ENCODE measurements at regions not wholly inside any gene's neighbourhood (a gene's known extent, or its start where the extent isn't known, plus 50 kb on each side); places are given as distances from the start of the nearest gene placed in this dataset.

- TF ChIP-seq CTCF (IDR thresholded peaks at IDR 0.05; ENCODE audit: low read length) = no peak
- TF ChIP-seq EZH2 (IDR thresholded peaks at IDR 0.05; ENCODE audit: borderline replicate concordance, low read length) = no peak
- Histone ChIP-seq H3K36me3 (ENCODE audit: insufficient read depth, low read length) (no peaks in the 10 kb centered on the region), H3K9me3 (ENCODE audit: low read length) (no peaks in the 10 kb centered on the region), H4K20me1 (ENCODE audit: insufficient read depth, low read length) (no peaks in the 10 kb centered on the region), H3K79me2 (ENCODE audit: insufficient read depth, low read length) (no peaks in the 10 kb centered on the region), H3K4me2 (ENCODE audit: low read length) (no peak overlapping the region), H3K4me3 (ENCODE audit: low read depth, low read length, poor library complexity, severe bottlenecking) (no peak overlapping the region), H3K27ac (ENCODE audit: low read depth, low read length, poor library complexity, severe bottlenecking) (no peak overlapping the region), H3K9me2 (ENCODE audit: low read depth, low read length) (no peaks in the 10 kb centered on the region), H2AFZ (ENCODE audit: low read length) (no peak overlapping the region), H3K27me3 (ENCODE audit: insufficient read depth, low read length) (no peaks in the 10 kb centered on the region), H3K4me1 (ENCODE audit: insufficient read depth, low read length, severe bottlenecking) (no peaks in the 10 kb centered on the region), H3F3A (ENCODE audit: insufficient read depth, low read length) (no peaks in the 10 kb centered on the region), H3K9ac (ENCODE audit: low read length) (no peak overlapping the region)
Observed at GRCh38 chr2:150001788-150002187, 414.2 kb upstream of the MMADHC start.

DNA sequence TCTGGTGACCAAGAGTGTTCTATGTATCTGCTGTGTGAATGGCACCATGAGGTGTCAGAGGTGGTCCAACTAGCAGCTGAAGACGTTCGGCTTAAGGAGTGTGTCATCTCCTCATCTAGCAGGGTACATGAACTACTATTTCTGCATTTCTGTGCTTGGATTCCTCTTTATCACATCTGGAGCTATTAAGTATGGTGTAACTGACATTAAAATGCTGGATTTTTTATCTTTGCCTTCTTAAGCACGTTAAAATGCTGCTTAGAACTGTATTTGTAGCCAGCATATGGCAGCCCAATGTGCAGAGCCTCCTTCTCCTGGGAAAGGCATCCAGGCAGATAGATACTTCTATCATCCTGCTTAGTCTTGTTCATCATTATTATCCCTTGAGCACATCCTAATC lies 409.3 kb upstream of the MMADHC start:
- H3K4me1 ChIP-seq (ENCODE audit: insufficient read depth, low read length, severe bottlenecking) = no peaks in the 10 kb centered on the region
- no peaks in the 10 kb centered on the region for H3K9me3 ChIP-seq (ENCODE audit: low read length)
- no peak overlapping the region for H2AFZ ChIP-seq (ENCODE audit: low read length)
- TF ChIP-seq CTCF (IDR thresholded peaks at IDR 0.05; ENCODE audit: low read length) = no peak
- TF ChIP-seq EZH2 (IDR thresholded peaks at IDR 0.05; ENCODE audit: borderline replicate concordance, low read length) = no peak
- H3K27ac ChIP-seq (ENCODE audit: low read depth, low read length, poor library complexity, severe bottlenecking) = no peak overlapping the region
- H3K4me3 ChIP-seq (ENCODE audit: low read depth, low read length, poor library complexity, severe bottlenecking) = no peak overlapping the region
- H3K79me2 ChIP-seq (ENCODE audit: insufficient read depth, low read length) = no peaks in the 10 kb centered on the region
- no peak overlapping the region for H3K4me2 ChIP-seq (ENCODE audit: low read length)
- no peaks in the 10 kb centered on the region for H4K20me1 ChIP-seq (ENCODE audit: insufficient read depth, low read length)
- no peaks in the 10 kb centered on the region for H3F3A ChIP-seq (ENCODE audit: insufficient read depth, low read length)
- no peaks in the 10 kb centered on the region for H3K27me3 ChIP-seq (ENCODE audit: insufficient read depth, low read length)
- no peaks in the 10 kb centered on the region for H3K9me2 ChIP-seq (ENCODE audit: low read depth, low read length)
- H3K36me3 ChIP-seq (ENCODE audit: insufficient read depth, low read length) = no peaks in the 10 kb centered on the region
- no peak overlapping the region for H3K9ac ChIP-seq (ENCODE audit: low read length)

- TF ChIP-seq EZH2 (IDR thresholded peaks at IDR 0.05; ENCODE audit: borderline replicate concordance, low read length) (no peak), CTCF (IDR thresholded peaks at IDR 0.05; ENCODE audit: low read length) (no peak)
- no peaks in the 10 kb centered on the region for H3K36me3 ChIP-seq (ENCODE audit: insufficient read depth, low read length)
- no peaks in the 10 kb centered on the region for H3F3A ChIP-seq (ENCODE audit: insufficient read depth, low read length)
- no peak overlapping the region for H3K27ac ChIP-seq (ENCODE audit: low read depth, low read length, poor library complexity, severe bottlenecking)
- no peaks in the 10 kb centered on the region for H3K4me1 ChIP-seq (ENCODE audit: insufficient read depth, low read length, severe bottlenecking)
- no peaks in the 10 kb centered on the region for H4K20me1 ChIP-seq (ENCODE audit: insufficient read depth, low read length)
- H3K9ac ChIP-seq (ENCODE audit: low read length) = no peak overlapping the region
- no peaks in the 10 kb centered on the region for H3K9me2 ChIP-seq (ENCODE audit: low read depth, low read length)
- H3K4me2 ChIP-seq (ENCODE audit: low read length) = no peak overlapping the region
- no peaks in the 10 kb centered on the region for H3K79me2 ChIP-seq (ENCODE audit: insufficient read depth, low read length)
- no peak overlapping the region for H2AFZ ChIP-seq (ENCODE audit: low read length)
- no peaks in the 10 kb centered on the region for H3K27me3 ChIP-seq (ENCODE audit: insufficient read depth, low read length)
- no peaks in the 10 kb centered on the region for H3K9me3 ChIP-seq (ENCODE audit: low read length)
- H3K4me3 ChIP-seq (ENCODE audit: low read depth, low read length, poor library complexity, severe bottlenecking) = no peak overlapping the region
Observed at GRCh38 chr2:149994057-149994728, 406.6 kb upstream of the MMADHC start.
